IMR-90 (cell line): ENCODE measurements at regions not wholly inside any gene's neighbourhood (a gene's known extent, or its start where the extent isn't known, plus 50 kb on each side); places are given as distances from the start of the nearest gene placed in this dataset.

ENCODE experiments used
- ATAC-seq: fragments of 200-7000 bp; cut with Tn5 transposase; 2 replicates; pipeline ENCODE4 v1.9.1; 2020; ENCODE audit warnings: low read depth, mild to moderate bottlenecking, moderate library complexity
- BruUV-seq: library from RNA; stranded (reverse); fragments of 400-500 nt; replicated peaks from 2 replicates; lab custom pipeline; 2021; lab: Mats Ljungman, UMichigan
- CTCF ChIA-PET: fragments of 300-600 bp; formaldehyde crosslinking; extraction: SDS; loops from one replicate; lab custom pipeline; 2021; ENCODE audit warnings: antibody characterized with exemption; lab: Yijun Ruan, JAX
- POLR2A ChIA-PET: fragments of 300-600 bp; sonication (Branson Sonifier 250); formaldehyde crosslinking; loops from one replicate; lab custom pipeline; 2022; ENCODE audit warnings: antibody characterized with exemption; ENCODE audit not compliant: unreplicated experiment; lab: Charles Lee
- DNase-seq: peaks from one replicate; pipeline ENCODE4 v3.0.0; 2013
- H2AFZ ChIP-seq: replicated peaks from 2 replicates; pipeline ENCODE3; 2013; ENCODE audit warnings: low read length, mild to moderate bottlenecking; ENCODE audit not compliant: poor library complexity
- H2AK5ac ChIP-seq: 2 replicates; pipeline ENCODE4 v1.6.1; 2013; ENCODE audit warnings: low read depth, low read length, inconsistent platforms
- H2AK9ac ChIP-seq: replicated peaks from 2 replicates; pipeline ENCODE3; 2013; ENCODE audit warnings: mild to moderate bottlenecking, low read depth, low read length, moderate library complexity; ENCODE audit not compliant: poor library complexity
- H2BK120ac ChIP-seq: 2 replicates; pipeline ENCODE4 v1.6.1; 2013; ENCODE audit warnings: low read depth, low read length, inconsistent platforms
- H2BK15ac ChIP-seq: 3 replicates; pipeline ENCODE4 v1.6.1; 2013; ENCODE audit warnings: low read depth, low read length, inconsistent platforms
- H2BK20ac ChIP-seq: 2 replicates; pipeline ENCODE4 v1.6.1; 2013; ENCODE audit warnings: low read depth, mild to moderate bottlenecking, inconsistent platforms, low read length, moderate library complexity
- H2BK5ac ChIP-seq: 2 replicates; pipeline ENCODE4 v1.6.1; 2013; ENCODE audit warnings: mild to moderate bottlenecking, low read depth, low read length, inconsistent platforms; ENCODE audit not compliant: poor library complexity, severe bottlenecking
- H3K14ac ChIP-seq: replicated peaks from 2 replicates; pipeline ENCODE4 v1.6.1; 2013; ENCODE audit warnings: low read depth, low read length, inconsistent platforms
- H3K18ac ChIP-seq: 2 replicates; pipeline ENCODE4 v1.6.1; 2013; ENCODE audit warnings: low read depth, low read length, control low read depth
- H3K23ac ChIP-seq: 2 replicates; pipeline ENCODE4 v1.6.1; 2013; ENCODE audit warnings: low read depth, low read length, inconsistent platforms
- H3K27ac ChIP-seq: 2 replicates; pipeline ENCODE4 v1.5.1; 2013; ENCODE audit warnings: mild to moderate bottlenecking, control low read depth, low read length; ENCODE audit not compliant: insufficient read depth
- H3K27me3 ChIP-seq: 2 replicates; pipeline ENCODE4 v1.6.1; 2013; ENCODE audit warnings: low read length; ENCODE audit not compliant: control insufficient read depth, insufficient read depth
- H3K36me3 ChIP-seq: 2 replicates; pipeline ENCODE4 v1.6.1; 2013; ENCODE audit warnings: low read length, mixed read lengths; ENCODE audit not compliant: control insufficient read depth, insufficient read depth
- H3K4ac ChIP-seq: 2 replicates; pipeline ENCODE4 v1.6.1; 2013; ENCODE audit warnings: low read depth, low read length, inconsistent platforms
- H3K4me1 ChIP-seq: 2 replicates; pipeline ENCODE4 v1.6.1; 2013; ENCODE audit warnings: low read length, mixed read lengths; ENCODE audit not compliant: control insufficient read depth, insufficient read depth
- H3K4me2 ChIP-seq: 2 replicates; pipeline ENCODE4 v1.6.1; 2013; ENCODE audit warnings: low read depth, mild to moderate bottlenecking, control low read depth, low read length, moderate library complexity
- H3K4me3 ChIP-seq: 2 replicates; pipeline ENCODE4 v1.5.1; 2013; ENCODE audit warnings: low read depth, mild to moderate bottlenecking, control low read depth, low read length, moderate library complexity; ENCODE audit not compliant: insufficient read depth
- H3K56ac ChIP-seq: 2 replicates; pipeline ENCODE4 v1.6.1; 2013; ENCODE audit warnings: low read length, inconsistent platforms; ENCODE audit not compliant: insufficient read depth; ENCODE audit errors: extremely low read depth
- H3K79me1 ChIP-seq, 2 experiments: 2 replicates each; pipeline ENCODE4 v1.6.1; 2013; ENCODE audit warnings: low read length in 2 of 2, inconsistent platforms in 1 of 2, low read depth in 1 of 2
- H3K9ac ChIP-seq: 2 replicates; pipeline ENCODE4 v1.6.1; 2013; ENCODE audit warnings: low read depth, low read length, control low read depth
- H3K9me1 ChIP-seq: 2 replicates; pipeline ENCODE4 v1.6.1; 2013; ENCODE audit warnings: low read length, inconsistent platforms; ENCODE audit not compliant: insufficient read depth
- H3K9me3 ChIP-seq: 2 replicates; pipeline ENCODE4 v1.6.1; 2013; ENCODE audit warnings: low read length; ENCODE audit not compliant: control insufficient read depth, insufficient read depth
- H4K20me1 ChIP-seq: 2 replicates; pipeline ENCODE4 v1.6.1; 2013; ENCODE audit warnings: low read length, inconsistent platforms; ENCODE audit not compliant: insufficient read depth
- H4K5ac ChIP-seq: 2 replicates; pipeline ENCODE4 v1.6.1; 2013; ENCODE audit warnings: mild to moderate bottlenecking, low read depth, low read length, control low read depth
- H4K8ac ChIP-seq, 2 experiments: 2 replicates each; pipeline ENCODE4 v1.6.1; 2013; ENCODE audit warnings: low read depth in 2 of 2, low read length in 2 of 2, control low read depth in 1 of 2, inconsistent platforms in 1 of 2
- H4K91ac ChIP-seq: 2 replicates; pipeline ENCODE4 v1.6.1; 2013; ENCODE audit warnings: low read depth, low read length, inconsistent platforms; ENCODE audit not compliant: insufficient read depth
- NFE2L2 ChIP-seq: fragments of 150-350 bp; IDR thresholded peaks from 2 replicates; pipeline ENCODE4 v1.6.1; 2016; ENCODE audit warnings: low read depth, mild to moderate bottlenecking, low read length
- RAD21 ChIP-seq: IDR thresholded peaks from 2 replicates; pipeline ENCODE4 v1.6.1; 2012; ENCODE audit warnings: low read length, improper control_type of control experiment
- WGBS, 2 experiments: methylation state at CpG; one replicate each; pipeline versions ENCODE4 v1.1.5 to v1.1.7; 2013; ENCODE audit warnings: missing lambda C conversion rate in 2 of 2; ENCODE audit not compliant: insufficient read length in 1 of 2; ENCODE audit errors: extremely low coverage in 2 of 2; 5-methylcytosine and 5-hydroxymethylcytosine counted together
- dilution Hi-C: fragments of 300-500 bp; cut with HindIII; formaldehyde crosslinking; loops from one replicate; pipeline ENCODE4 v1.14.3; 2018; ENCODE audit warnings: low sequenced_read_pairs; ENCODE audit not compliant: unreplicated experiment
- in situ Hi-C: fragments of 300-500 bp; cut with MboI; formaldehyde crosslinking; loops from 3 replicates; pipeline ENCODE4 v1.14.3; 2019; ENCODE audit warnings: low sequenced_read_pairs, inconsistent platforms, mixed read lengths
- intact Hi-C: fragments of 100-400 bp; cut with micrococcal nuclease; formaldehyde crosslinking; loops from 2 replicates; pipeline ENCODE4 v1.10.0; 2022

- WGBS, 2 experiments = 89% methylated on average over 5 of the region's 8 CpGs; no CpG with 5 or more reads in 1 of the 2 experiments
Measured at GRCh38 chr13:95498886-95499285, 53.6 kb upstream of the CLDN10 start.

More at GRCh38 chr13:95498886-95499285, 53.6 kb upstream of the CLDN10 start:
- Histone ChIP-seq H3K4me3 (no peak overlapping the region), H3K27me3 (no peaks in the 10 kb centered on the region; the same call in 1 of the 2 replicates), H2BK5ac (no peak overlapping the region), H3K9me1 (peaks cover 4% of the 10 kb centered on the region), H3K18ac (no peak overlapping the region), H3K14ac (no peak overlapping the region), H4K91ac (no peak overlapping the region), H3K56ac (no peak overlapping the region), H4K20me1 (no peaks in the 10 kb centered on the region), H4K5ac (no peak overlapping the region), H2AFZ (no peak overlapping the region), H3K36me3 (no peaks in the 10 kb centered on the region), H3K9ac (no peak overlapping the region), H2AK5ac (no peak overlapping the region), H4K8ac (no peak overlapping the region), H3K79me1 (no peaks in the 10 kb centered on the region), H2BK20ac (no peak overlapping the region), H2BK15ac (no peak overlapping the region), H3K4me1 (no peaks in the 10 kb centered on the region), H3K4ac (no peak overlapping the region), H2BK120ac (no peak overlapping the region), H3K4me2 (no peak overlapping the region), H2AK9ac (no peak overlapping the region), H3K27ac (no peak overlapping the region), H3K9me3 (peaks cover 7% of the 10 kb centered on the region; the same call in 1 of the 2 replicates), H3K23ac (no peak overlapping the region)
- ChIA-PET POLR2A (no interaction called here), CTCF (no interaction called here)
- ATAC-seq = no peak
- intact Hi-C loops = no loop called here
- no TSS peak for BruUV-seq
- no peak for DNase-seq
- in situ Hi-C loops = no loop called here
- no peak for TF ChIP-seq NFE2L2
- no peak for TF ChIP-seq RAD21
- dilution Hi-C loops = no loop called here
